ENCODE measurements at regions not wholly inside any gene's neighbourhood (a gene's known extent, or its start where the extent isn't known, plus 50 kb on each side); places are given as distances from the start of the nearest gene placed in this dataset.
"Not testable (repeated sequence)": the region's sequence is repeated elsewhere in the genome, so short reads cannot be mapped to it uniquely, and the experiment has no call there.

DNA sequence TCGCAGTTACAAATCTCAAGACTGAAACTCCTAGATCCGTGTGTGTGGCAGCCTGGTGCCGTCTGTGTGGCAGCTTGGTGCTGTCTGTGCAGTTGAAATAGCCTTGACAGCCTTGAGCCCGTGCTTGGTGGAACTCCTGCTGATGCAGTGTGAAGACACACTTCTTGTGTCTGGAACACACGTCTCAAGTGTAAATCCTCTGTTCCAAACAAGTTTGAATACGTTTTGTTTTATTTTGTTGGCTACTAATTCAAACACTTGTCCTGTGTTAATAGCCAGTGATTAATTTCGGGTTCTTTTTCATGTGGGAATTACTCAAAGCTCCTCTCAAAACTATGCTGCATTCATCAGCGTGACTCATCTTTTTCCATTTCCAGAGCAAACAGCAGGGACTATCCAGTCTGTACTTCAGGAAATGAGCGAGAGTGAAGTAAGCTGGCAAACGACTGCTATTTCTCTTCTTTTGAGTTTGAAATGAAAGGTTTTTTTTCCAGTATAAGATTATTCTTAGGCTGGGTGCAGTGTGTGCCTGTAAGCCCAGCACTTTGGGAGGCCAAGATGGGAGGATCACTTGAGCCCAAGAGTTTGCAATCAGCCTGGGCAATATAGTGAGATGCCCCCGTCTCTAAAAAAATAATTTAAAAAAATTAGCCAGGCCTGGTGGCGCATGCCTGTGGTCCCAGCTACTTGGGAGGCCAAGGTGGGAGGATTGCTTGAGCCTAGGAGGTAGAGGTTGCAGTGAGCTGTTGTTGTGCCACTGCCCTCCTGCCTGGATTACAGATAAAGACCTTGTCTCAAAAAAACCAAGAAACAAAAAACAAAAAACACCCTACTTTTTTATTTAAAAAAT is 152.9 kb downstream of the SPP2 start:
- DNase-seq (ENCODE audit: low read depth in 4 of 4, low spot score in 1 of 4): no peak

DNA sequence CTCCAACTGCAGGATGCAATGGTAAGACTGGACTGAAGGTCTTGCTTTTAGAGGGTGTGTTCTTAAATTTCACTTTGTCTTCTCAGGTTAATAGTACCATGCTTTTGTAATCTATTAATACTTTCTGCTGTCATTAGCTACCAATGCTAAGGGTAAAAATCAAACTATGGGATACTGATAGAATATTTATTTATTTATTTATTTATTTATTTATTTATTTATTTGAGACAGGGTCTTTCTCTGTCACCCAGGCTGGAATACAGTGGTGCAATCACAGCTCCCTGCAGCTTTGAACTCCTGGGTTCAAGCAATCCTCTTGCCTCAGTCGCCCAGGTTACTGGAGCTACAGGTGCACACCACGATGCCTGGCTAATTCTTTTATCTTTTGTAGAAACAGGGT is 152.1 kb downstream of the SPP2 start:
- DNase-seq (ENCODE audit: low read depth in 4 of 4, low spot score in 1 of 4): no peak

DNA sequence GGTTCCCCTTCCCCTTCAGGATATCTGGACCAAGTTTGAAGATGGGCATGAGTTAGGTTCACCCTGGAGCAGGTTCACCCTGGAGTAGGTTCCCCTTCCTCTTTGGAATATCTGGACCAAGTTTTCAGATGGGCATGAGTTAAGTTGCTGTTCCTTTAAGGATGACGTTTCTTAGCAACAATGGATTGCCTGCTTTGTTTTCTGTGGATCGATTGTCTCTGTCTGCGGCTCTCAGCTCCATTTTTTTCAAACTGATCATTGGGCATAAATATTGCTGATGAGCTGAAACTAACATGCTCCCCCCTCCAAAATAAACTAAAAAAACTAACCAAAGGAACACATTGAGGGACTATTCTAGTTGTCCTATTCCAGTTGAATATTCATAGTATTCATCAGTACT is 149.5 kb downstream of the SPP2 start:
- DNase-seq (ENCODE audit: low read depth in 4 of 4, low spot score in 1 of 4): no peak

DNA sequence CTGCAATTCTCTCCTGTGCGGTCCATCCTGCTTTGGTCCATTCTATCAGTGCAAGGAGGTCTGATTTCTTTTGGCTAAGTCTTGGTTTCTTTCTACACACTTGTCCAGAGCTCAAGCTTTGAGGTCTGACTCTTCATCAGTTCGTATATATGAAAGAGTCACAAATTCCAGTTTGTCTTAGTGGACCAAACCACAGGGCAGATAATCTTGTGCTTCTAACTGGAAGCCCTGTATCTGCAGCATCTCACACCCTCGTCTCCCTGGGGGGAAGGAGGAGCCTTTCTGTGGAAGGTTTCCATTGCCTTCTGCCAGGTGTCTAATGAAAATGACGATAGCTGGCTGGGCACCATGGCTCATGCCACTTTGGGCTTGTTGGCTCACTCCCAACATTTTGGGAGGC is 148.5 kb downstream of the SPP2 start:
- no peak for DNase-seq (ENCODE audit: low read depth in 4 of 4, low spot score in 1 of 4)

DNA sequence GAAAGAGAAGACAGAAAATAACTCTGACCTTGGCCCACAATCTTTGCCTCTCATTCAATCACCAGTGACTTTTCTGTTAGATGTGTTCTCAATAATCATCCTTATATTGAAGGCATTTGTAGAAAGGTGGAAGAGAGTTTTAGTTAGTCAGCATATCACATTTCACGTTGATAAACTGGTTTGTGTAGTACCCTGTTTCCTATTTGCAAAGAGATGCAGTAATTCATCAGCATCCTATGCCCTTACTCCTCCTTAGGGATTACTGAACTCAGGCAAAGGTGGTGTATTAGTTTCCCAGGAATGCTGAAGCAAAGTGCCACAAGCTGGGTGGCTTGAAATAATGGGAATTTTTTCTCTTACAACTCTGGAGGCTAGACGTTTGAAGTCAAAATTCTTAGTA is 145.0 kb downstream of the SPP2 start:
- DNase-seq (ENCODE audit: low read depth in 4 of 4, low spot score in 1 of 4): no peak

DNA sequence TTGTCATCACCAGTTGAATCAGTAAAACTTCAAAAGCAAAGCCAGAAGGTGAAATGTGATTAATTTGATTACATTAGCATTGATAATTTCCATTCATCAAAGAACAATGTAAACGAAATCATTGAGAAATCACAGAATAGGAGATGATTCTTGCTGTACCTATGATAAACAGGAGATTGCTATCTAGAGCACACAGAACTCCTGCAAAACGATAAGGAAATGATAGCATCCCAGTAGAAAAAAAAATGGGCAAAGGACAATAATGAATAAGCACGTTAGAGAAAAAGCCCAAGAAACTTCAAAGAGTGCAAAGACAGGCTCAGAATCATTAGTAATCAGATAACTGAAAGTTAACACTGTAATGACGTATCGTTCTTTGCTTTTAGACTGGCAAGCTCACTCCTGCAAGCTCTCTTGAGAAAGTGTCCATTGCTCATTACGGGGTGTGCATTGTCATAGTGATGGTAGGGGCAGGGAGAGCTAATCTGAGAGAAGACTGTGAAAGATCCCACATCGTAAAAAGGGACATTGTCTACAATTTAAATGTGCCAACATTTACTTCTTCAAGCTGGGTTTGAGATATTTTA is 143.6 kb downstream of the SPP2 start:
- DNase-seq (ENCODE audit: low read depth in 4 of 4, low spot score in 1 of 4): no peak

DNA sequence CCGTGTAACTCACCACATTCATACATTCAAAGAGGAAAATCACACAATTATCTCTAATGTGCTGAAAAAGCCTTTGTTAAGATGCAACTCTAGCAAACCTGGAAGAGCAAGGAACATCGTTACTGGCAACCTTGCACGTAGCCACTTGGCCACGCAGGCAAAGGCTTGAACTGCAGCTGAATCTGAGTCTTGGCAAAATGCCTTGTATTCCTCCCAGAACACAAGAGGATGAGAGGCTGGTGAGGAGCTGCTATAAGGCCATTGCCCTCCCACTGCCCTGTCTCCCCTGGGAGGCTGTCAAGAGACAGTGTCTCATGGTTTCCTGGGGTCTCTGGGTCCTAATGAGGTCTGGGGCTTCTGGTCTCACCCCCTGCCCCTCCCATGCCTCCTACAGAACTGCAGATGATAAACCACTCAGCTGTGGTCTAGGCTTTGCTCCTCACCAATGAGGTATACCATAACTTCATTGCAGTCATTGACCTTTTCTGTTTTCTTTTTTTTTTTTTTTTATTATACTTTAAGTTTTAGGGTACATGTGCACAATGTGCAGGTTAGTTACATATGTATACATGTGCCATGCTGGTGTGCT is 141.4 kb downstream of the SPP2 start:
- no peak for DNase-seq (ENCODE audit: low read depth in 4 of 4, low spot score in 1 of 4)

DNA sequence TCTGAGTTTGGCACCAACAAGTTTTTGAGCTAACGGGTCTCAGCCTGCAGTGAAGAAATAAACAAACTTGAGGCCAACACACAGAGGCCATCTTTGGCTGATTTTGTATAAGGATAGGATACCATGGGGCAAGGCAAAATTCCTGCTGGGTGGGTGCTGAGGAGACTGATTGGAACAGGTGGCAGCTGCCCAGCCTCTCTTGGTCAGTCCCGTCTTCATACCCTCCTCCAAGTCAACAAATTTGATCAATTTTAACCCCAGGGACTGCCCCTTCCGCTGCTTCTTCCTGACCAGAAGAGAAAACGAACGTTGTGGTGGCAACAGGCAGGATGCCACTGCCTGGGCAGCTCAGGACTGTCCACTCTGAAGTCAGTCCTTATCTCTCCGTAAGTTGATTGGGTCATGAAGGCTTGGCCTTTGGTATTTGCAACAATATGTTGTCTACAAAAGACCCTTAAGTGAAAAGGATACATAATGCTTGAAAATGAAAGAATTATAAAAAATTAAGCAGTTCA is 139.3 kb downstream of the SPP2 start:
- DNase-seq (ENCODE audit: low read depth in 4 of 4, low spot score in 1 of 4): no peak

DNA sequence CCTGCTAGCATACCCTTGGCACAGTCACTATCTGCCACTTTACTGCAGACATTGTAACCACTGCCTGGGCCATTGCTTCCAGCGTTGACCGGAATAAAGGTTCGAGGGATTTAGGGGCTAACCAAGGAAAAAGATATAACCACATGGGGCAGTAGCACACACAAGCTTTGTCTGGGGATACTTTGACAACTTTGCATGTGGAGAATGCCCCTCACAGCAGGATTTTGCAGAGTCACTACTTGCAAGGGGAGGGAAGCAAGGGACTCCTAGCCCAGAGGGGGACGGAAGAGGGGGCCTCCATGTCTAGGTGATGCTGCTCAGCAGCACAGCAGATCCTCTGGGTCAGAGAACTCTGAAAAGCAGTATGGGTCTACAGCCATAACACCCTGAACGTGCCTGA is 138.7 kb downstream of the SPP2 start:
- DNase-seq (ENCODE audit: low read depth in 4 of 4, low spot score in 1 of 4): no peak

DNA sequence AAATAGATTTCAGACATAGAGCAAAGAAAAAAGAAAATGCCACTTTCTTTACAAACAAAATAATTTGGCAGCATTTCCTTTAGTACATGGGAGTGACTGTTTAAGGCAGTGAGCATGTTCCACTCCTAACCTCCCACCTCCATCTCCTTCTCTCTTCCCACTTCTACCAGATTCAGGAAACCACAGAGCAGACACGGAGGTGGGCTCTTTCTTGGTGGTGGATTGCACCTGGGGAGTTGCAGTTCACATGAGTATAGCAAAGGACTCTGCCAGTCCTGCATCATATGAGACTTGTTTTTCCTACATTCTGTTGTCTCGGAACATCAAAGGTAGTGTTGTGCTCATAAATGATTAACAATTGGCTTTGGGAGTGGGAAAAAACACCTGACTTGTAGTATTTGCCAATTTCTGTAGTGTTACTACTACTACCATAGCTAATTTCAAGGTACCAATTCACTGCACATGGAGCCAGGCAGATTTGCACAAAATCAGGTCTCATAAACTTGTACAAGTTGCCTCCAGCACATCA is 137.2 kb downstream of the SPP2 start:
- no peak for DNase-seq (ENCODE audit: low read depth in 4 of 4, low spot score in 1 of 4)

DNA sequence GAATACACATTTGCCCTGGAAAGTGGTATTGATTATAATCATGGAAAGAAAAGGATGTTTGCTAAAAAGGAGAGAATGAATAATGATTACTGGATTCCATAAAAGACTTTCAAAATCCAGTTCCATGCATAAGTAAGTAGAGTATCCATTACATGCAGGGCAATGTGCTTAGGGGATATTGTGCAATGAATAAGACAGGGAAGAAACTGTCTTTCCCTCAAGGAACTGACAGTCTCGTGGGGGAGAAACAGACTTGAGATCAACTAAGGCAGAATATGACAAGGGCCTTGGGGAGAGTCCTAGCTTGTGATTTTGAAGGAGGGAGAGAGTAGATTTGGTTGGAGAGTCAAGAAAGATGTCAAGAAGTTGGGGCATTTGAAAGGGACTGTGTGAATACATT is 130.6 kb downstream of the SPP2 start:
- DNase-seq (ENCODE audit: low read depth in 4 of 4, low spot score in 1 of 4): no peak

DNA sequence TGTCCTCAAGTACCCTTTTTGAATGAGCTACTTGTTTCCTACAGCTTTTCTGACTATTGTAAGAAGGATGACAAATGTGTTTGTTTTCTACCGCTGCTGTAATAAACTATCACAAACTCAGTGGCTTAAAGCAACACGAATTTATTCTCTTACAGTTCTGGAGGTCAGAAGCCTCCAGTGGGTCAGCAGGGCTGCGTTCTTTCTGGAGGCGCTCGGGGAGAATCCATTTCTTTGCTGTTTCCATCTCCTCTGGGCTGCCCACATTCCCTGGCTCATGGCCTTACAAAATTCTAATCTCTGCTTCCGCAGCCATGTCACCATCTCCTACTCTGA is 128.5 kb downstream of the SPP2 start:
- no peak for DNase-seq (ENCODE audit: low read depth in 4 of 4, low spot score in 1 of 4)

DNA sequence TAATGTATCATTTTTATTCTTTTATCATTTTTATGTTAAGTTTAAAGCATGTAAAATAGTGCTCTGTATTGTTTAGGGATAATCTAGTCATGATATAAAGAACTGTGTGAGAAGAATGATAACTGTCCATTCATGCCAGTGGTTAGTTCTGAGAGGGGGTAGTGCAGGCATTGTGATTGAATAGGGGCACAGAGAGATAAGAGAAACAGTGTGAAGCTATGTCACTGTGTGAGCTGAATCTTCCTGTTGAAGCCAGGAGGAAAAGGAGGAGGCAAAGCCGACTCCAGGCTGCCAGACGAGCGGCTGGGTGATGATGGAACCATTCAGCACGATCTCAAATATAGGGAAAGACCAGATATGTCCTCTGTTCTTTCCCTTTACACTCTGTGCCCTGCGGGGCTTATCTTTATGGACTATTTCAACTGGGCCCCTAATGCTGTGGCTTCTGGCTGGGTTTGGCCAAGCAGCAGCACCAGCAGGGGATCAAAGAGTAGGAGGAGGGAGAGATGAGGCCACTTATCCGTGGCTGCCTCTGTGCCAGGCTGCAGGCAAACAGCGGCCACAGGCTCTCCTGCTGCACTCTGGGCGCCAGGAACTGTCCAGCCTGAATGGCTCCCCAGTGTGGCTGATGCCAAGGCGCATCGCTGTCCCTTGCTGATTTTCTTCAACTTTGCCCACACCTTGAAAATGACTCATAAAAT is 128.0 kb downstream of the SPP2 start:
- no peak for DNase-seq (ENCODE audit: low read depth in 4 of 4, low spot score in 1 of 4)

DNA sequence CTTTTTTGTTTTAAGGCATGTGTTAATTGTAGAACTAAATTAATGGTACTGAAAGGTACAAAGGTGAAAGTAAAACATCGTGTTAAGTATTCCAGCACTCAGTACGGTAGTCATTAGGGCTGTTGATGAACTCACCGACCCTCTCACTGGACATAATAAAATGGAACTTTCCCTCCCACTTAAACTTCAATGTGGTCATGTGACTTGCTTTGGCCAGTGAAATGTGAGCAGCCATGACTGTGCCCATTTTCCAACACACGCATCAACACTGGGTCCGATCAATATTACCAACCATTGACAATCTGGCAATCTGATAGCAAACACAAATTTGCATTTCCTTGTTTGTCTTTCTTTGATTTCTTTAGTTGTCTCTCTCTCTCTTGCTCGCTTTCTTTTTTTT is 125.1 kb downstream of the SPP2 start:
- no peak for DNase-seq (ENCODE audit: low read depth in 4 of 4, low spot score in 1 of 4)

DNA sequence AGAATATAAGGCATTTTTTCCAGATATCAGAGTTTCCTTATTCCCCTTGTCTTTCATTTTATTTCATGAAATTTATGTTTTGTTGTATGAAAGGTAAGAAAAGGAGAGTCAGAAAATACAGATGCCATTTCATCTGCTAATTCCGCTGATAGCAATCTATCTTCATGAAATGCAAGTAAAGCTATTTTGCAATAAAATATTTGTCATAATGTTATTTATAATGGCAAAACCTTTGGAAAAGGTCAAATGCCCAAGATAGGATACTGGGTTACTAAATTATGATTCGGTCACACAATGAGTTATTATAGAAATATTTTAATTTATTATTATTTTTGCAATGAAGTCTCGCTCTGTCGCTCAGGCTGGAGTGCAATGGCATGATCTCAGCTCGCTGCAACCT is 124.2 kb downstream of the SPP2 start:
- DNase-seq (ENCODE audit: low read depth in 4 of 4, low spot score in 1 of 4): no peak

DNA sequence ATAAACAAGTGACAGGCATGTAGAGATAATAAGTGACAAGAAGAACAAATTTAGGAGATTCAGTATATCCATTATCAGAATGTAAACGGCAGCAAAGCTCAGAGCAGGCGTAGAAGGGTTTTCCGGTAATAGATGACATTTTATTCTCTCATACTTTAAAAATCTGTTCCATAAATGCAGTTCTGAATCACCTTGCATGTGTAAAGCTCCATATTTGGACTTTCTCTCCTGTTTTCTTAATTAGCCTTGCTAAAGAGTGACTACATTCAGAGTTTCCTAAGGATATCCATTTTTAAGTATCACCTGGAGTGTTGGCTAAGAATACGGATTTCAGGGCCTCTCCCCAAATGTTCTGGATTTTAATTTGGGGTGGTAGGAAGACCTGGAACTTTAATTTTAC is 122.0 kb downstream of the SPP2 start:
- DNase-seq (ENCODE audit: low read depth in 4 of 4, low spot score in 1 of 4): no peak

DNA sequence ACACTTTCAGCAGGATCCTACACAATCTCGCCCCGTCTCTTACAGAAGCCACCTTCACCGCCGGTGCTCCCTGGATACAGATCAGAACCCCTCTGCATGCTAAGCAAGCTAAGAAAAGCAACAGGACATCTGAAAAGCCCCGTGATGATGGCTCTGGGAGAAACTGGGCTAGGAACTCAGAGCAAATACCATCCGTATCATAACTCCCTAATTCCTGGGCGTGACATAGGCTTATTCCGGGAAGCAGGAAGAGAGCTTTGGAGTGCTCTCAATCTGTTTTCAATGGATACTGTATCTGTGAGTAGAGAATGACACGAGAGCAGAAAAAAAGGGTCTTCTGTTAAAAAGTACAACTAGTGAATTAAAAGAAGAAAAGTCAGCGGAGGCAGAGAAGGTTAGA is 121.6 kb downstream of the SPP2 start:
- DNase-seq (ENCODE audit: low read depth in 4 of 4, low spot score in 1 of 4): no peak

DNA sequence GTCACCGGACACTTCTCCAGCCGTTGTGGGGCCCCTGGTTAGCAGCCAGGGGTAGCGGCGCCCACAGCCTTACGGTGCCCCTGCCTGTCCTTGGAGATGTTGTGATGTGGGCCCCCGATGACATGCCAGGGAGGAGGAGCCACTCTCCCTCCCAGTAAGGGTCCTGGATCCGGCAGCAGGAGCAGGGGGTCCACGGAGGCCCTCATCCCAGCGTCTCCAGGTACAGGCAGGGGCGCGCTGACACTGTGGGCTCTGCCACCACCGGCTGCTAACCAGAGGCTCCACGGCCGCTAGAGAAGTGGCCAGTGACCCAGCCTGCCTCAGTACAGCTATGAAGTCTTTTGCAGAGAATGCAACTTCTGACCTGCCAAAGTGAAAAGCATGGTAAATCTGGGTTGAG is 121.2 kb downstream of the SPP2 start:
- no peak for DNase-seq (ENCODE audit: low read depth in 4 of 4, low spot score in 1 of 4)

DNA sequence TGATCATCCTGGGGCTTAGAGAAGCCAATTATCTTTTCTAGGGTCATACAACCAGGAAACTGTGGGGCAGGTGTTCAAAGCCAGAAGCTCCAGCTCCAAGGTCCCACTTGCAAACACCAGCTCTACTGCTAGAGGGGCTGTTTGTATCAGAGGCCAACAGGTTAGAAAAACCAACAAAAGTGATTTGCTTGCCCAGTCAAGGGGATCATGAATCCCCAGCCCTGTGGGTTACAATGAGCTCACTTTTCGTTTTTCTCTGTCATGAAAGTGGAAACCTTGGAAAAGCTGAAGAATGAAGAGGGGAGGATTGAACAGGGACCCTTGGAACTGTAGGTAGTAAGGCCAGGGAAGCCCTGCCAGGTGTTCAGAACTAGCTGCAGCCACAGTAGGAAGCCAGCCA is 119.2 kb downstream of the SPP2 start:
- no peak for DNase-seq (ENCODE audit: low read depth in 4 of 4, low spot score in 1 of 4)

DNA sequence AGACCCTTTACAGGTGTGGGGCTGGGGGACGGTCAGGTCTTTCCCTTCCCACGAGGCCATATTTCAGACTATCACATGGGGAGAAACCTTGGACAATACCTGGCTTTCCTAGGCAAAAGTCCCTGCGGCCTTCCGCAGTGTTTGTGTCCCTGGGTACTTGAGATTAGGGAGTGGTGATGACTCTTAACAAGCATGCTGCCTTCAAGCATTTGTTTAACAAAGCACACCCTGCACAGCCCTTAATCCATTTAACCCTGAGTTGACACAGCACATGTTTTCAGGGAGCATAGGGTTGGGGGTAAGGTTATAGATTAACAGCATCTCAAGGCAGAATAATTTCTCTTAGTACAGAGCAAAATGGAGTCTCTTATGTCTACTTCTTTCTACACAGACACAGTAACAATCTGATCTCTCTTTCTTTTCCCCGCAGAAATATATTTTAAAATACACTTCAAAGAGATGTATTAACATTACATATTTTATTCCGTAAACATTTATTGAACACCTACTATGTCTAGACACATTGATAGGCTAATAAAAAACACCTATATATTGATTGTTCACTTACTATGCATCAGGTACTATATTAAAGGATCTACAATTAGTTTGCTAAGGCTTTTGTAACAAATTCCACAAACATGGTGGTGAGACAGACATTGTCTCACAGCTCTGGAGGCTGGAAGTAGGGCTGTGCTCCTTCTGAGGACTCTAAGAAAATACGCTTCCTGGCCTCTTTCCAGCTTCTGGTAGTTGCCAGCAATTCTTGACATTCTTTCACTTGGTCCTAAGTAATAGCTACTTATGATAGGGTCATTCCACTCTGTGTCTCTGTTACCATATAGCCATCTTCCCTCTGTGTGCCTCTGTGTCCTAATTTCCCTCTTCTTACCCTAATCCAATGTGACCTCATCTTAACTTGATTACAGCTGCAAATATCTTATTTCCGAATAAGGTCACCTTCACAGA is 118.4 kb downstream of the SPP2 start:
- DNase-seq (ENCODE audit: low read depth in 4 of 4, low spot score in 1 of 4): not testable (repeated sequence)

DNA sequence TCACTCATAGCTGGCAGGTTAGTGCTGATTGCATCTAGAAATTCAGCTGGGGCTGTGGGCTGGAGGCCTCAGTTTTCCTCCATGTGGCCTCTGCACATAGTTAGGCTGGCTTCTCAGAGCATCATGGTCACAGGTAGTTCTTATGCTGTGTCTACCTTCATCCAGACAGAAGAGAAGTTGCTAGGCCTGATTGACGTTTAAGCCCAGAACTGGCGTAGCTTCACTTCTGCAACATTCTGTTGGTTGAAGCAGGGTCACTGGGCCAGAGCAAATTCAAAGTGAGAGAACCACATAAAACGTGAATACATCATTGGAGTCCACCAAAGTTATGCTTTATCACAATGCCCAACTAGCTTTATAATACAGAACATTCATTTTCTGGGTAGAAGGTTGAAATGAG is 116.0 kb downstream of the SPP2 start:
- DNase-seq (ENCODE audit: low read depth in 4 of 4, low spot score in 1 of 4): no peak

All from stimulated activated CD4-positive, alpha-beta T cell treated with anti-CD3 and anti-CD28 coated beads, Interleukin-1b, Interleukin-23, amount 100 ng/mL, for 24 hours (primary cell).